ENCODE measurements at regions not wholly inside any gene's neighbourhood (a gene's known extent, or its start where the extent isn't known, plus 50 kb on each side); places are given as distances from the start of the nearest gene placed in this dataset.

DNA sequence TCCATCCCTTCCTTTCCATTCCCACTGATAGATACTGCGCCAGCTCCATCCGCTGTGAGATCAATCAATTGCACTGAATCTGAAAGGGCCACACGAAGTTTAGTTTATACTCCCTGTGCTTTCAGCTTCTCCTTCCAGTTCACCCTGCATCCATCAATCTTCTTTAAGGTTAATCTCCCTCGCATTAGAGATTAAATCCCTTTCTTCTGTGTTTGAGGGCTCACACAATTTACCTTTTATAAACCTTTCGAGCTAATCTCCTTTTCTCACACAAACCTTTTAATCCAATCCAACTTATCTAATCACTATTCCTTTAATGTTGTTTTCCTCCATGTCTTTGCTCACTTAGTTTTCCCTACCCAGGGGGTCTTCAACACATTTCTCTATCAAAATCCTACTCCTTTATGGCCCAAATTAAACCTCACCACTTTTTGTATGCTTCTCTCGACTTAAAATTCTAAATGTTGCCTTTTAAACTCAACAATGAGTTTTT is 64.6 kb upstream of the HAPLN1 start:
- no peak for TF ChIP-seq POLR2A (IDR thresholded peaks at IDR 0.05)
- TF ChIP-seq, protein P1, sequence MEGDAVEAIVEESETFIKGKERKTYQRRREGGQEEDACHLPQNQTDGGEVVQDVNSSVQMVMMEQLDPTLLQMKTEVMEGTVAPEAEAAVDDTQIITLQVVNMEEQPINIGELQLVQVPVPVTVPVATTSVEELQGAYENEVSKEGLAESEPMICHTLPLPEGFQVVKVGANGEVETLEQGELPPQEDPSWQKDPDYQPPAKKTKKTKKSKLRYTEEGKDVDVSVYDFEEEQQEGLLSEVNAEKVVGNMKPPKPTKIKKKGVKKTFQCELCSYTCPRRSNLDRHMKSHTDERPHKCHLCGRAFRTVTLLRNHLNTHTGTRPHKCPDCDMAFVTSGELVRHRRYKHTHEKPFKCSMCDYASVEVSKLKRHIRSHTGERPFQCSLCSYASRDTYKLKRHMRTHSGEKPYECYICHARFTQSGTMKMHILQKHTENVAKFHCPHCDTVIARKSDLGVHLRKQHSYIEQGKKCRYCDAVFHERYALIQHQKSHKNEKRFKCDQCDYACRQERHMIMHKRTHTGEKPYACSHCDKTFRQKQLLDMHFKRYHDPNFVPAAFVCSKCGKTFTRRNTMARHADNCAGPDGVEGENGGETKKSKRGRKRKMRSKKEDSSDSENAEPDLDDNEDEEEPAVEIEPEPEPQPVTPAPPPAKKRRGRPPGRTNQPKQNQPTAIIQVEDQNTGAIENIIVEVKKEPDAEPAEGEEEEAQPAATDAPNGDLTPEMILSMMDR (IDR thresholded peaks at IDR 0.05) = no peak
- no peak for TF ChIP-seq POLR2AphosphoS5 (IDR thresholded peaks at IDR 0.05)
